GM19372 (cell line): ENCODE measurements at regions not wholly inside any gene's neighbourhood (a gene's known extent, or its start where the extent isn't known, plus 50 kb on each side); places are given as distances from the start of the nearest gene placed in this dataset.
A peak's percentile ranks its signal among the peaks of the same experiment; 100 is the strongest.
"Not testable (repeated sequence)": the region's sequence is repeated elsewhere in the genome, so short reads cannot be mapped to it uniquely, and the experiment has no call there.

Experiments
- ATAC-seq: cut with Tn5 transposase; IDR thresholded peaks from one replicate; pipeline ENCODE4 v1.9.1; 2021; ENCODE audit warnings: mild to moderate bottlenecking, low read depth, moderate library complexity; ENCODE audit not compliant: unreplicated experiment

DNA sequence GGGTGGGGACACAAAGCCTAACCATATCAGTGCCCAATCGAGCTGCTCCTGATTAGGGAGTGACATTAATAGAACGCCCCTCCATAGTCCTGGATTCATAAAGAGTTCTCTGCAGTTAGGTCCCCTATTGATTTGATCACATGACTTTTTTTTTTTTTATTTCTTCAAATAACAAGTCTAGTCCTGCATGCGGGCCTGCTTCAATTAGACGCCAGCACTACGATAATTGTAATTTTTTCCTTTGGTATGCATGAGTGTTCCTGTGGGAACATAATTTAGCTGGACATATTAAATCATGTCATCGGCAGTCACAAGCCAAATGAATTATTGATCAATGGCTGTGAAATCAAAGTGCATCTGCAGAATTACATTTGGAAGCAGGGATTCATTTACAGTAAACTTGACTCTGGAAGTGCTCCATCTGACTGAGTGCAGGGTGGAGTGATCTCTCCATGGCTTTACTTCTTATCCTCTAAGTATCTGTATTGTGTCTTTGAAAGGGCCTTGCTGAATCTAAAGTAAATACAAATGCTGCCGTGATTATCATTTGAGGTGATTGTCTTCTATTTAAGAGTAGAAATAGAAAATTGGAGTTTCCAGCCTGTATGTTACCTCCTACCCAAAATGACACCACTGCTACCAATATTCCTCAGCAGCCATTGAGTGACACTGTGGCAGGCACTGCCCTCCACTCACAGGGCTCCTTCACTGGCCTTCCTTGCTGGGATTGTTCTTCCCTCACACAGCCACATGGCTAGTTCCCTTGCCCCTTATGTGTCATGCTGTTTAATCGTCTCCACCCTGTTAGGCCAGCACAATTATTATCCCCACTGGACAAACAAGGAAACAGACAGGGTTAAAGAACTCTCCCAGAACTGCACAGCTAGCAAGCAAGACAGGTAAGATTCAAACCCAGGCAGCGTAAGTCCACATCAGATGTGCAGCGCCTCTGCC lies 337.4 kb upstream of the ID2 start:
- no peak for ATAC-seq

GRCh38 chr2:8345200-8345599 lies 336.7 kb upstream of the ID2 start:
- ATAC-seq: no peak

DNA sequence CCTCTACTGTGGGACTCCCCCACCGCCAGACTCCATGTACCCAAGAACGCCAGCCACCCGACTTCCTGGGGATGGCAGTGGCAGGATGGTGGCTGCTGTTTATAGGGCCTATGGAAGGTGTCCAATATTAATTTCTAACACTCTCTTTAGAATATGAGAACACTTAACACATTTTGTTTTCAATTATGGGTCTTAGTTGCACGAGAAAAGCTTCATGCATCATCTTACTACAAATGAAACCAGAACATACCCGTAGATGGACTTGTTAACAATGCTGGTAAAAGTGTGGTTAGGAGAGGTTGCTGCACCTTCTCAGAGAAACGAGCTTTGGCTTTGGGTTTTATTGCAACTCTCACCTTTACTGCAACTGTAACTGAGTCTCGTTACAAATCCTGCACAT lies 335.6 kb upstream of the ID2 start:
- ATAC-seq: no peak

DNA sequence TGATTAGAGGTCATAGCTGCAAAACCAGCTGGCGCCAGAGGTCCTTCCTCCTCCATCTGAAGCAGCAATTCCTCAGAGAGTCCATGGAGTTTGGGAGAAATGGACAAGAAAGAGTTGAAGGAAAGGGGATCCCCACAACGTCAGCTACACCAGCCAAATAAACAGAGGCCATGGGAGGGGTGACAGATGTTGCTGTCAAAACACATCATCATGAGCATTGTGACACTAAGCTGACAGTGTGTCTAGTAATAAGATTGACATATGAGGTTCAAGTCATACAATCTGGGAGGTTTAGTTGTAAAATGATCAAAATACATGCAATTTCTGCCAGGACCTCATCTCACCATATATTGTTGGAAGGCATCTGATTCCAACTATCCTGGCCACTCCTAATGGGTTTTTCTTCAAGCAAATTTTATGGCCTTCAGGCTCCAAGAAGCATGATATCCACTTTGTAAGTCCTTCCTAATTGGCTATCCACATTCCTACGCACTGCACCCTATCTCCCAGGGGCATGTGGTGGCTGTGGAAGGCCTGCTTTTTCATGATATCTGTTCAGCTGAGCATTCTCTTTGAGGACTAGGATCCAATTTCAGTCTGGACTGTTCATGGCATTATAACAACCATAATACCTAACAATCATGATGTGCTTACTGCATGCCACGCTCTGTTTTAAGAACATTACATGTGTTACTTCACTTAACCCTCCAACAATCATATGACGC lies 335.0 kb upstream of the ID2 start:
- no peak for ATAC-seq

- not testable (repeated sequence) for ATAC-seq
Observed at GRCh38 chr2:8348911-8349310, 332.9 kb upstream of the ID2 start.

DNA sequence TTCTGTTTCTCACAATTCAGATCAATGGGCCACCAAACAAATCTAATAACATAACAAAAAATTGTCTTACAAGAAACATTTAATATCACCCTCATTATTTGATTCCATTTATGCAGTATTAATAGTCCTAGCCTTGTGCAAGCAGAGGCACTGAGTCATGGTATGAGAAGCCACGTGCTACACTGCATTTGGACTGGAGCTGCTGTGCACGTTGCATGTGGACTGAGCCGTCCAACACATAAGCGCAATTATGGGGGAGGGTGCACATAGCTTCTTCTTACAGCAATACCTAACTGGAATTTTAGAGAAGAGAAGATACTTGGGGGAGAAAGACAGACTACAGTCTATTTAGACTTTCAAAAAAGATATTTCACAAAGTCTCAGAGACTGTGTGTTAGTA lies 329.6 kb upstream of the ID2 start:
- no peak for ATAC-seq

DNA sequence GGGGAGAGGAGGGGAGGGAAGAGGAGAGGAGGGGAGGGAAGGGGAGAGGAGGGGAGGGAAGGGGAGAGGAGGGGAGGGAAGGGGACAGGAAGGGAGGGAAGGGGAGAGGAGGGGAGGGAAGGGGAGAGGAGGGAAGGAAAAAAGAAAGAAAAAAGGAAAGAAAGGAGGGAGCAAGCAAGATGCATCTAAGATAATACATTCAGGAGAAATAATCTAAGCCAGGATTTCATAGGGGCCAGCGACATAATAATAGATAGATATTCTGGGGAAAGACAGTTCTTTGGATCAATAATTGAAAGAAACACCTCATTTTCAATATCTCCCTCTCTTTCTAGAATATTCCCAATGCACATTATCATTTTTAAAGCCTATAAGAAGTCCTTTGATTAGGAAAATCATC lies 328.9 kb upstream of the ID2 start:
- no peak for ATAC-seq

DNA sequence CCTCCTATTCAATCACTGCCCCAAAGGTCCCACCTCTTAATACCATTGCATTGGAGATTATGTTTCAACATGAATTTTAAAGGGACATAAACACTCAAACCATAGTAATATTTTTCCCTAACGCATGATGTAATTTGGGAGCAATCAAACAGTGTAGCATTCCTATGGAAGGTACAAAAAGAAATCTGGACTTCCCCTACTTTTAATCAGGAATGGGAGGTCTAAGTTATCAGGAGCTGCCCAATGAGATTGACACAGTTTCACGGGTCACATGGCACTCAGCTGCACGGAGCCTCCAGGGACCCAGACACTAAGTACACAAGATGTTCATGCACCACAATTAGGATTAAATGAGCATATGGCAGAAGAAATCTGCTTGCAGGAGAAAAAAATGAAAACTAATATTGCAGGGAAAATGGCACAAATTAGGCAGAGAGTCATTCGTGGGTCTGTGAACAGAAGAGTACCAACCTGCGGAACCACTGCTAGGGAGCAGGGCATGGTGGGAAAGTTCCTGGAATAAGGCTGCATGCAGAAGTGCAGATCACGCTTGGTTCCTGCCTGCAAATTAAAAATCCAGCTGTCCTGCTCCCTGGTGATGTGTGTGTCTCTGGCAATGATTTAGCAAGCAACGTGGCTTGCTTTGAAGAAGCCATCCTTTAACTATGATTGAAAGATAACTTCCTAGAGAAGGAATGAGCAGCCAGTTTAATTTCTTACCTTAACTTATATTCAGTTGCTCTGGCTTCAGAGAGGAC lies 326.6 kb upstream of the ID2 start:
- ATAC-seq: no peak

GRCh38 chr2:8357738-8358518 lies 323.9 kb upstream of the ID2 start:
- no peak for ATAC-seq

GRCh38 chr2:8361930-8362329 lies 319.9 kb upstream of the ID2 start:
- no peak for ATAC-seq

DNA sequence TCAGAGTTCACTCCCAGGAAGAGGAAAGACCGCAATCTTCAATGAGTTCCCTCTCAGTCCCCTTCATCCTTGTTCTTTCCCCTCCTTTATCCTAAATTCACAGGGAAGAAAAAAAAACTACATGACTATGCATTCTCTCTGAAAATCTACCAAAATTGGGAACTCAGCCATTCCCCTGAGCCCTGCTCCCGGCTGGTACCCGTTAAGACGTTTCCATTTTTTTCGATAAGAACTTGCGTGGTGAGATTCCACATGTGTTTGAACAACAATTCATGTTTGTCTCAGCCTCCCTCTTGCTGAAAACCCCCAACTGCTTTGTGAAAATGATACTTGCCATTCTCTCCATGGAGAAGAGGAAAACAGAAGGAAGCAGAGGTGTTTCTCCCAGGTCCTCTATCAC lies 318.7 kb upstream of the ID2 start:
- ATAC-seq: no peak

DNA sequence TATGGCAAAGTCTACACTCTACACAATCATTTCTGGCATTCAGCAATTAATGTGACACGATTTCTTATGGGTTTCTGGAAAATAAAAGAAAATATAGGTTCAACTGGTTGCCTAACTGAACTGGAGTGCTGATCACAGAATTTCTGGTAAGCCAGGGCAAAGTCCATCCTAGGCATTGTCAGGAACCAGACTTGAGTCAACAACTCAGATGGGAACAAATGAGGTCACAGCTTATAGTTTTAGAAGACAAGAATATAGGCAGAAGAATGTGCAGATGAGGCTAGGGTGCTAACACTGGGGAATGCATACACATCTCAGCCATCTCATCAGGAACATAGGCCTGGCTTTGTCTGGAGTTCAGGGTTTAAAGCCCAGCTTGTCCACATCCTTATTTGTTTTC lies 317.2 kb upstream of the ID2 start:
- no peak for ATAC-seq

- ATAC-seq: no peak
Observed at GRCh38 chr2:8365331-8365910, 316.4 kb upstream of the ID2 start.

DNA sequence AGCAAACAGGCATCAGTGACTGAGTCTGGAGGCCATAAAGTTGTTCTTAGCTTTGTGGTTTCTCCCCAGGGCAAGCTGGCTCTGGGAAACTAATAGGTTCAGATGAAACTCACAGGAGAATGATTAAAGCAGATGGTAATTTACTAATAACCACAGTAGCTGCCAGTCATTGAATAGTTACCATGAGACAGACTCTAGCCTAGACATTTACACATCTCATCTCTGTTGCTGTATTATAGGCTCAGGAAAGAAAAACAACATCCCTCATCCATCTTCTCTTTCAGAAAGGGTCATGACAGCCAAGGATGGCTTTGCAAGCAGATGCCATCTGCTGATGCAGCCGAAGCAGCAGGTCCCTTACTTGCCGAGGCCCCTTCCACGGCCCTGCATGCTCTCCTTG lies 314.0 kb upstream of the ID2 start:
- no peak for ATAC-seq

GRCh38 chr2:8368463-8368862 lies 313.4 kb upstream of the ID2 start:
- ATAC-seq: peak; percentile 75

GRCh38 chr2:8369522-8369921 lies 312.3 kb upstream of the ID2 start:
- no peak for ATAC-seq

GRCh38 chr2:8370258-8370802 lies 311.5 kb upstream of the ID2 start:
- ATAC-seq: no peak

GRCh38 chr2:8371653-8372052 lies 310.2 kb upstream of the ID2 start:
- ATAC-seq: no peak

GRCh38 chr2:8374782-8375181 lies 307.1 kb upstream of the ID2 start:
- no peak for ATAC-seq
